ENCODE measurements at regions not wholly inside any gene's neighbourhood (a gene's known extent, or its start where the extent isn't known, plus 50 kb on each side); places are given as distances from the start of the nearest gene placed in this dataset.

GRCh38 chr1:208885650-208886049 is 641.5 kb upstream of the PLXNA2 start:
- no peak for TF ChIP-seq POLR2A (IDR thresholded peaks at IDR 0.05)
- TF ChIP-seq CTCF (IDR thresholded peaks at IDR 0.05): no peak
- TF ChIP-seq EP300 (IDR thresholded peaks at IDR 0.05): no peak
- TF ChIP-seq POLR2AphosphoS5 (IDR thresholded peaks at IDR 0.05): no peak
